T-helper 2 cell treated with Interferon-gamma antibody and Interleukin-4, amounts not matched to agents 5 μg/mL and 100 μg/mL, for 36 hours (primary cell): ENCODE measurements at regions not wholly inside any gene's neighbourhood (a gene's known extent, or its start where the extent isn't known, plus 50 kb on each side); places are given as distances from the start of the nearest gene placed in this dataset.
"Not testable (repeated sequence)": the region's sequence is repeated elsewhere in the genome, so short reads cannot be mapped to it uniquely, and the experiment has no call there.

Experiments
- DNase-seq: peaks from one replicate; pipeline ENCODE4 v3.0.0; 2021; ENCODE audit warnings: low spot score
- H3K27ac Mint-ChIP-seq: one replicate; pipeline ENCODE4 v1.8.0; 2021; ENCODE audit warnings: mild to moderate bottlenecking, mixed read lengths
- H3K27me3 Mint-ChIP-seq: one replicate; pipeline ENCODE4 v1.8.0; 2021; ENCODE audit warnings: low read depth, mixed read lengths
- H3K36me3 Mint-ChIP-seq: one replicate; pipeline ENCODE4 v1.8.0; 2021; ENCODE audit warnings: low read depth, mixed read lengths
- H3K4me1 Mint-ChIP-seq: one replicate; pipeline ENCODE4 v1.8.0; 2021; ENCODE audit warnings: low read depth, mixed read lengths
- H3K4me3 Mint-ChIP-seq: one replicate; pipeline ENCODE4 v1.8.0; 2022; ENCODE audit warnings: mild to moderate bottlenecking, moderate library complexity, mixed read lengths
- H3K9me3 Mint-ChIP-seq: one replicate; pipeline ENCODE4 v1.8.0; 2021; ENCODE audit warnings: mixed read lengths

- no peaks in the 10 kb centered on the region for H3K9me3 Mint-ChIP-seq
- DNase-seq = no peak
- H3K4me1 Mint-ChIP-seq = no peaks in the 10 kb centered on the region
- no peaks in the 10 kb centered on the region for H3K36me3 Mint-ChIP-seq
- H3K27me3 Mint-ChIP-seq = no peaks in the 10 kb centered on the region
- no peak overlapping the region for H3K27ac Mint-ChIP-seq
- no peak overlapping the region for H3K4me3 Mint-ChIP-seq
Measured at GRCh38 chr9:87781331-87781730, 55.4 kb downstream of the CTSL start.

- H3K27me3 Mint-ChIP-seq = no peaks in the 10 kb centered on the region
- H3K4me3 Mint-ChIP-seq = no peak overlapping the region
- no peaks in the 10 kb centered on the region for H3K36me3 Mint-ChIP-seq
- H3K9me3 Mint-ChIP-seq = peaks cover 3% of the 10 kb centered on the region
- no peak for DNase-seq
- no peak overlapping the region for H3K27ac Mint-ChIP-seq
- H3K4me1 Mint-ChIP-seq = no peaks in the 10 kb centered on the region
Measured at GRCh38 chr9:87783180-87783579, 57.3 kb downstream of the CTSL start.

GRCh38 chr9:87785315-87785970, 59.5 kb downstream of the CTSL start:
- not testable (repeated sequence) for H3K27ac Mint-ChIP-seq, H3K27me3 Mint-ChIP-seq, DNase-seq, H3K9me3 Mint-ChIP-seq, H3K4me3 Mint-ChIP-seq, H3K36me3 Mint-ChIP-seq, H3K4me1 Mint-ChIP-seq

GRCh38 chr9:87786423-87786822, 60.5 kb downstream of the CTSL start:
- no peaks in the 10 kb centered on the region for H3K36me3 Mint-ChIP-seq
- no peaks in the 10 kb centered on the region for H3K27me3 Mint-ChIP-seq
- no peaks in the 10 kb centered on the region for H3K4me1 Mint-ChIP-seq
- H3K4me3 Mint-ChIP-seq = no peak overlapping the region
- H3K9me3 Mint-ChIP-seq = peaks cover 3% of the 10 kb centered on the region
- no peak for DNase-seq
- H3K27ac Mint-ChIP-seq = no peak overlapping the region

GRCh38 chr9:87786876-87787275, 61.0 kb downstream of the CTSL start:
- DNase-seq = no peak
- no peak overlapping the region for H3K4me3 Mint-ChIP-seq
- peaks cover 3% of the 10 kb centered on the region for H3K9me3 Mint-ChIP-seq
- H3K27ac Mint-ChIP-seq = no peak overlapping the region
- H3K4me1 Mint-ChIP-seq = peaks cover 2% of the 10 kb centered on the region
- peaks cover 1% of the 10 kb centered on the region for H3K36me3 Mint-ChIP-seq
- no peaks in the 10 kb centered on the region for H3K27me3 Mint-ChIP-seq

GRCh38 chr9:87787735-87788134, 61.8 kb downstream of the CTSL start:
- no peaks in the 10 kb centered on the region for H3K27me3 Mint-ChIP-seq
- H3K4me3 Mint-ChIP-seq = no peak overlapping the region
- DNase-seq = no peak
- H3K27ac Mint-ChIP-seq = no peak overlapping the region
- H3K4me1 Mint-ChIP-seq = peaks cover 5% of the 10 kb centered on the region
- peaks cover 4% of the 10 kb centered on the region for H3K36me3 Mint-ChIP-seq
- H3K9me3 Mint-ChIP-seq = peaks cover 6% of the 10 kb centered on the region

- peak; percentile 77 for DNase-seq
- H3K36me3 Mint-ChIP-seq = peaks cover 5% of the 10 kb centered on the region
- peak overlapping the region; percentile 49 for H3K4me3 Mint-ChIP-seq
- no peaks in the 10 kb centered on the region for H3K27me3 Mint-ChIP-seq
- H3K27ac Mint-ChIP-seq = peak overlapping the region; percentile 77
- peaks cover 43% of the 10 kb centered on the region for H3K4me1 Mint-ChIP-seq
- peaks cover 10% of the 10 kb centered on the region for H3K9me3 Mint-ChIP-seq
Measured at GRCh38 chr9:87792831-87793288, 66.9 kb downstream of the CTSL start.

GRCh38 chr9:87793292-87793691, 67.4 kb downstream of the CTSL start:
- Mint-ChIP-seq H3K27me3 (no peaks in the 10 kb centered on the region), H3K36me3 (peaks cover 5% of the 10 kb centered on the region), H3K27ac (peak overlapping the region; percentile 77), H3K4me1 (peaks cover 44% of the 10 kb centered on the region), H3K9me3 (peaks cover 9% of the 10 kb centered on the region), H3K4me3 (peak overlapping the region; percentile 49)
- DNase-seq = no peak

GRCh38 chr9:87795178-87795577, 69.3 kb downstream of the CTSL start:
- H3K27me3 Mint-ChIP-seq = no peaks in the 10 kb centered on the region
- no peak for DNase-seq
- peaks cover 44% of the 10 kb centered on the region for H3K4me1 Mint-ChIP-seq
- H3K36me3 Mint-ChIP-seq = peaks cover 5% of the 10 kb centered on the region
- H3K9me3 Mint-ChIP-seq = peaks cover 9% of the 10 kb centered on the region
- H3K27ac Mint-ChIP-seq = peak overlapping the region; percentile 72
- peak overlapping the region; percentile 42 for H3K4me3 Mint-ChIP-seq

GRCh38 chr9:87796196-87796595, 70.3 kb downstream of the CTSL start:
- H3K9me3 Mint-ChIP-seq = peaks cover 9% of the 10 kb centered on the region
- no peak for DNase-seq
- H3K27ac Mint-ChIP-seq = peak overlapping the region; percentile 51
- no peaks in the 10 kb centered on the region for H3K27me3 Mint-ChIP-seq
- peaks cover 44% of the 10 kb centered on the region for H3K4me1 Mint-ChIP-seq
- H3K4me3 Mint-ChIP-seq = no peak overlapping the region
- H3K36me3 Mint-ChIP-seq = peaks cover 5% of the 10 kb centered on the region

- DNase-seq = peak; percentile 24
- no peaks in the 10 kb centered on the region for H3K27me3 Mint-ChIP-seq
- no peak overlapping the region for H3K4me3 Mint-ChIP-seq
- H3K9me3 Mint-ChIP-seq = peaks cover under 1% of the 10 kb centered on the region
- H3K36me3 Mint-ChIP-seq = no peaks in the 10 kb centered on the region
- peaks cover 33% of the 10 kb centered on the region for H3K4me1 Mint-ChIP-seq
- H3K27ac Mint-ChIP-seq = no peak overlapping the region
Measured at GRCh38 chr9:87798261-87798833, 72.4 kb downstream of the CTSL start.

- H3K27me3 Mint-ChIP-seq = no peaks in the 10 kb centered on the region
- peaks cover 26% of the 10 kb centered on the region for H3K4me1 Mint-ChIP-seq
- no peak for DNase-seq
- H3K9me3 Mint-ChIP-seq = no peaks in the 10 kb centered on the region
- no peak overlapping the region for H3K27ac Mint-ChIP-seq
- H3K4me3 Mint-ChIP-seq = no peak overlapping the region
- no peaks in the 10 kb centered on the region for H3K36me3 Mint-ChIP-seq
Measured at GRCh38 chr9:87799503-87799902, 73.6 kb downstream of the CTSL start.

- Mint-ChIP-seq H3K27me3 (no peaks in the 10 kb centered on the region), H3K4me1 (peaks cover 17% of the 10 kb centered on the region), H3K27ac (no peak overlapping the region), H3K4me3 (no peak overlapping the region), H3K9me3 (no peaks in the 10 kb centered on the region), H3K36me3 (no peaks in the 10 kb centered on the region)
- no peak for DNase-seq
Measured at GRCh38 chr9:87800456-87800855, 74.5 kb downstream of the CTSL start.

- H3K4me3 Mint-ChIP-seq = no peak overlapping the region
- no peaks in the 10 kb centered on the region for H3K27me3 Mint-ChIP-seq
- H3K36me3 Mint-ChIP-seq = no peaks in the 10 kb centered on the region
- no peak overlapping the region for H3K27ac Mint-ChIP-seq
- H3K4me1 Mint-ChIP-seq = peaks cover 11% of the 10 kb centered on the region
- no peaks in the 10 kb centered on the region for H3K9me3 Mint-ChIP-seq
- DNase-seq = no peak
Measured at GRCh38 chr9:87801013-87801412, 75.1 kb downstream of the CTSL start.

- H3K27me3 Mint-ChIP-seq = no peaks in the 10 kb centered on the region
- no peak overlapping the region for H3K4me3 Mint-ChIP-seq
- peaks cover 8% of the 10 kb centered on the region for H3K9me3 Mint-ChIP-seq
- H3K36me3 Mint-ChIP-seq = peaks cover 4% of the 10 kb centered on the region
- H3K27ac Mint-ChIP-seq = no peak overlapping the region
- no peak for DNase-seq
- no peaks in the 10 kb centered on the region for H3K4me1 Mint-ChIP-seq
Measured at GRCh38 chr9:87803166-87803565, 77.2 kb downstream of the CTSL start.
